ENCODE measurements at regions not wholly inside any gene's neighbourhood (a gene's known extent, or its start where the extent isn't known, plus 50 kb on each side); places are given as distances from the start of the nearest gene placed in this dataset.

DNA sequence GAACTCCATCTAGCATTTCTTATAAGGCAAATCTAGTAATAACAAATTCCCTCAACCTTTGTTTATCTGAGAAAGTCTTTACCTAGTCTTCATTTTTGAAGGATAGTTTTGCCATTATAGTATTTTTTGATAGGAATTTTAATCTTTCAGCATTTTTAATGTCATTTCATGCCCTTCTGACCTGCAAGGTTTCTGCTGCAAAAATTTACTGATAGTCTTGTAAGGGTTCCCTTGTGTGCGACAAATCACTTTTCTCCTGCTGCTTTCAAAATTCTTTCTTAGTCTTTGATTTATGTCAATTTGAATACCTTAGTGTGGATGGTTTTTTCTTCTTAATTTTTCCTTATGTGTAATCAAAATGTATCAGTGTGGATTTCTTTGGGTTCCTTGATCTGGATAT, 297.5 kb upstream of the FAM78B start:
- TF ChIP-seq, protein P1, sequence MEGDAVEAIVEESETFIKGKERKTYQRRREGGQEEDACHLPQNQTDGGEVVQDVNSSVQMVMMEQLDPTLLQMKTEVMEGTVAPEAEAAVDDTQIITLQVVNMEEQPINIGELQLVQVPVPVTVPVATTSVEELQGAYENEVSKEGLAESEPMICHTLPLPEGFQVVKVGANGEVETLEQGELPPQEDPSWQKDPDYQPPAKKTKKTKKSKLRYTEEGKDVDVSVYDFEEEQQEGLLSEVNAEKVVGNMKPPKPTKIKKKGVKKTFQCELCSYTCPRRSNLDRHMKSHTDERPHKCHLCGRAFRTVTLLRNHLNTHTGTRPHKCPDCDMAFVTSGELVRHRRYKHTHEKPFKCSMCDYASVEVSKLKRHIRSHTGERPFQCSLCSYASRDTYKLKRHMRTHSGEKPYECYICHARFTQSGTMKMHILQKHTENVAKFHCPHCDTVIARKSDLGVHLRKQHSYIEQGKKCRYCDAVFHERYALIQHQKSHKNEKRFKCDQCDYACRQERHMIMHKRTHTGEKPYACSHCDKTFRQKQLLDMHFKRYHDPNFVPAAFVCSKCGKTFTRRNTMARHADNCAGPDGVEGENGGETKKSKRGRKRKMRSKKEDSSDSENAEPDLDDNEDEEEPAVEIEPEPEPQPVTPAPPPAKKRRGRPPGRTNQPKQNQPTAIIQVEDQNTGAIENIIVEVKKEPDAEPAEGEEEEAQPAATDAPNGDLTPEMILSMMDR (IDR thresholded peaks at IDR 0.05; ENCODE audit: extremely low read depth in 1 of 2, insufficient read depth in 1 of 2, low read depth in 1 of 2, low read length in 2 of 2), result no peak
- TF ChIP-seq JUN (IDR thresholded peaks at IDR 0.05; ENCODE audit: borderline replicate concordance, insufficient read depth, insufficient read length, low read depth) (no peak), MYC (IDR thresholded peaks at IDR 0.05; ENCODE audit: low read depth, low read length) (no peak), POLR2A (IDR thresholded peaks at IDR 0.05; ENCODE audit: low read depth, low read length) (no peak), POLR2AphosphoS5 (IDR thresholded peaks at IDR 0.05; ENCODE audit: insufficient read depth, low read depth, low read length) (no peak)
- TF ChIP-seq, protein P2, sequence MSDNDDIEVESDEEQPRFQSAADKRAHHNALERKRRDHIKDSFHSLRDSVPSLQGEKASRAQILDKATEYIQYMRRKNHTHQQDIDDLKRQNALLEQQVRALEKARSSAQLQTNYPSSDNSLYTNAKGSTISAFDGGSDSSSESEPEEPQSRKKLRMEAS (IDR thresholded peaks at IDR 0.05; ENCODE audit: insufficient read depth, insufficient read length), result no peak

Measured in endothelial cell of umbilical vein (primary cell).